BE2C (cell line): ENCODE measurements at regions not wholly inside any gene's neighbourhood (a gene's known extent, or its start where the extent isn't known, plus 50 kb on each side); places are given as distances from the start of the nearest gene placed in this dataset.

Experiments
- DNase-seq: peaks from one replicate; pipeline ENCODE4 v3.0.0-alpha.2; 2020
- H3K27me3 ChIP-seq: fragments of 250-450 bp; sonication (Bioruptor Pico); 2 replicates; pipeline ENCODE4 v1.5.1; 2020; ENCODE audit warnings: mild to moderate bottlenecking
- H3K36me3 ChIP-seq: fragments of 250-450 bp; sonication (Bioruptor Pico); 2 replicates; pipeline ENCODE4 v1.5.1; 2020; ENCODE audit warnings: mild to moderate bottlenecking
- H3K4me1 ChIP-seq: fragments of 250-450 bp; sonication (Bioruptor Pico); 2 replicates; pipeline ENCODE4 v1.5.1; 2020
- H3K4me3 ChIP-seq: 2 replicates; pipeline ENCODE4 v1.5.1; 2011; ENCODE audit warnings: low read depth, low read length
- H3K9me3 ChIP-seq: fragments of 250-450 bp; sonication (Bioruptor Pico); 2 replicates; pipeline ENCODE4 v1.5.1; 2020
- CTCF ChIP-seq: IDR thresholded peaks from 2 replicates; pipeline ENCODE4 v1.5.1; 2012; ENCODE audit warnings: mild to moderate bottlenecking, low read depth, low read length

GRCh38 chr17:14595656-14596055 is 294.8 kb downstream of the HS3ST3B1 start:
- Histone ChIP-seq H3K27me3 (no peaks in the 10 kb centered on the region), H3K9me3 (no peaks in the 10 kb centered on the region), H3K4me3 (no peak overlapping the region), H3K36me3 (no peaks in the 10 kb centered on the region), H3K4me1 (no peaks in the 10 kb centered on the region)
- DNase-seq = no peak
- no peak for TF ChIP-seq CTCF

GRCh38 chr17:14594690-14595089 is 293.8 kb downstream of the HS3ST3B1 start:
- Histone ChIP-seq H3K9me3 (no peaks in the 10 kb centered on the region), H3K4me1 (no peaks in the 10 kb centered on the region), H3K27me3 (no peaks in the 10 kb centered on the region), H3K4me3 (no peak overlapping the region), H3K36me3 (no peaks in the 10 kb centered on the region)
- TF ChIP-seq CTCF = no peak
- DNase-seq = no peak

- TF ChIP-seq CTCF = no peak
- Histone ChIP-seq H3K4me3 (no peak overlapping the region), H3K9me3 (no peaks in the 10 kb centered on the region), H3K27me3 (no peaks in the 10 kb centered on the region), H3K36me3 (no peaks in the 10 kb centered on the region), H3K4me1 (no peaks in the 10 kb centered on the region)
- no peak for DNase-seq
These were observed 293.1 kb downstream of the HS3ST3B1 start for GRCh38 chr17:14593956-14594355.

GRCh38 chr17:14590459-14591250 is 289.8 kb downstream of the HS3ST3B1 start:
- no peak for TF ChIP-seq CTCF
- H3K9me3 ChIP-seq = no peaks in the 10 kb centered on the region
- H3K4me1 ChIP-seq = no peaks in the 10 kb centered on the region
- H3K27me3 ChIP-seq = no peaks in the 10 kb centered on the region
- DNase-seq = no peak
- no peak overlapping the region for H3K4me3 ChIP-seq
- H3K36me3 ChIP-seq = no peaks in the 10 kb centered on the region

GRCh38 chr17:14585099-14585498 is 284.2 kb downstream of the HS3ST3B1 start:
- no peak for TF ChIP-seq CTCF
- no peaks in the 10 kb centered on the region for H3K36me3 ChIP-seq
- no peak overlapping the region for H3K4me3 ChIP-seq
- no peaks in the 10 kb centered on the region for H3K9me3 ChIP-seq
- no peaks in the 10 kb centered on the region for H3K27me3 ChIP-seq
- H3K4me1 ChIP-seq = no peaks in the 10 kb centered on the region
- DNase-seq = no peak

GRCh38 chr17:14582996-14583395 is 282.1 kb downstream of the HS3ST3B1 start:
- Histone ChIP-seq H3K4me3 (no peak overlapping the region), H3K36me3 (no peaks in the 10 kb centered on the region), H3K9me3 (no peaks in the 10 kb centered on the region), H3K27me3 (no peaks in the 10 kb centered on the region), H3K4me1 (no peaks in the 10 kb centered on the region)
- TF ChIP-seq CTCF = no peak
- DNase-seq = no peak
